HEK293 (cell line): ENCODE measurements at regions not wholly inside any gene's neighbourhood (a gene's known extent, or its start where the extent isn't known, plus 50 kb on each side); places are given as distances from the start of the nearest gene placed in this dataset.

Source experiments
- CTCF ChIA-PET: fragments of 350-600 bp; formaldehyde crosslinking; extraction: SDS; loops from one replicate; lab custom pipeline; 2021; ENCODE audit warnings: antibody characterized with exemption; lab: Yijun Ruan, JAX
- POLR2A ChIA-PET: fragments of 300-600 bp; formaldehyde crosslinking; extraction: SDS; loops from one replicate; lab custom pipeline; 2020; ENCODE audit warnings: antibody characterized with exemption, inconsistent platforms; lab: Yijun Ruan, JAX
- H3K27ac ChIP-seq: fragments of 200-500 bp; sonication (Bioruptor generic); 2 replicates; pipeline ENCODE4 v1.5.1; 2014; ENCODE audit warnings: low read depth, low read length, control low read depth, inconsistent platforms; ENCODE audit errors: extremely low read depth
- H3K36me3 ChIP-seq, 2 experiments: fragments of 200-500 bp in 1 of 2; sonication (Bioruptor generic) in 1 of 2; 1 replicate in 1 of 2; 2 replicates in 1 of 2; pipeline ENCODE4 v1.5.1; 2014 to 2017; ENCODE audit warnings: inconsistent platforms in 2 of 2, low read length in 2 of 2; ENCODE audit not compliant: control insufficient read depth in 2 of 2, insufficient read depth in 1 of 2
- H3K4me1 ChIP-seq: fragments of 200-500 bp; sonication (Bioruptor generic); 2 replicates; pipeline ENCODE4 v1.5.1; 2014; ENCODE audit warnings: mild to moderate bottlenecking, low read length, inconsistent platforms; ENCODE audit not compliant: control insufficient read depth, insufficient read depth
- H3K4me3 ChIP-seq: 2 replicates; pipeline ENCODE4 v1.5.1; 2011; ENCODE audit warnings: low read depth, mild to moderate bottlenecking, control low read depth, low read length, moderate library complexity
- H3K9me3 ChIP-seq: fragments of 200-500 bp; sonication (Bioruptor generic); 2 replicates; pipeline ENCODE4 v1.5.1; 2014; ENCODE audit warnings: low read depth, low read length, inconsistent platforms; ENCODE audit not compliant: control insufficient read depth, insufficient read depth
- EGR2 ChIP-seq: fragments of 450-650 bp; formaldehyde crosslinking; IDR thresholded peaks from 2 replicates; pipeline ENCODE4 v1.5.1; 2016; ENCODE audit warnings: low read depth, missing biosample characterization, missing genetic modification characterization
- SETDB1 ChIP-seq: IDR thresholded peaks from one replicate; pipeline ENCODE4 v1.6.1; 2017; ENCODE audit warnings: mild to moderate bottlenecking, low read length, moderate library complexity, mixed read lengths; ENCODE audit not compliant: insufficient read length
- SP2 ChIP-seq: fragments of 450-650 bp; formaldehyde crosslinking; IDR thresholded peaks from 2 replicates; pipeline ENCODE4 v1.5.1; 2016; ENCODE audit warnings: missing biosample characterization, missing genetic modification characterization
- TRIM28 ChIP-seq: IDR thresholded peaks from 2 replicates; pipeline ENCODE4 v1.6.1; 2011; ENCODE audit warnings: low read length, control low read depth, borderline replicate concordance
- ZNF133 ChIP-seq: fragments of 450-650 bp; formaldehyde crosslinking; IDR thresholded peaks from 2 replicates; pipeline ENCODE4 v1.5.1; 2016; ENCODE audit warnings: missing biosample characterization, missing genetic modification characterization
- ZNF169 ChIP-seq: fragments of 450-650 bp; formaldehyde crosslinking; IDR thresholded peaks from 2 replicates; pipeline ENCODE4 v1.5.1; 2016; ENCODE audit warnings: missing biosample characterization, missing genetic modification characterization
- ZNF175 ChIP-seq: fragments of 450-650 bp; formaldehyde crosslinking; IDR thresholded peaks from 2 replicates; pipeline ENCODE4 v1.5.1; 2016; ENCODE audit warnings: missing biosample characterization, missing genetic modification characterization
- ZNF184 ChIP-seq: fragments of 450-650 bp; IDR thresholded peaks from 2 replicates; pipeline ENCODE4 v1.5.1; 2018; ENCODE audit warnings: missing biosample characterization, mild to moderate bottlenecking, missing genetic modification characterization
- ZNF24 ChIP-seq: fragments of 450-650 bp; formaldehyde crosslinking; IDR thresholded peaks from 2 replicates; pipeline ENCODE4 v1.5.1; 2016; ENCODE audit warnings: missing biosample characterization, missing genetic modification characterization
- ZNF48 ChIP-seq: fragments of 450-650 bp; formaldehyde crosslinking; IDR thresholded peaks from 2 replicates; pipeline ENCODE4 v1.5.1; 2016; ENCODE audit warnings: missing biosample characterization, missing genetic modification characterization
- ZNF544 ChIP-seq: fragments of 450-650 bp; formaldehyde crosslinking; IDR thresholded peaks from 2 replicates; pipeline ENCODE4 v1.5.0; 2017; ENCODE audit warnings: missing biosample characterization, missing genetic modification characterization
- ZNF654 ChIP-seq: fragments of 450-650 bp; formaldehyde crosslinking; IDR thresholded peaks from 2 replicates; pipeline ENCODE4 v1.5.1; 2016; ENCODE audit warnings: low read depth, missing biosample characterization, missing genetic modification characterization
- ZNF660 ChIP-seq: fragments of 450-650 bp; IDR thresholded peaks from 2 replicates; pipeline ENCODE4 v1.5.1; 2018; ENCODE audit warnings: missing biosample characterization, mild to moderate bottlenecking, missing genetic modification characterization
- ZNF664 ChIP-seq: fragments of 450-650 bp; formaldehyde crosslinking; IDR thresholded peaks from 2 replicates; pipeline ENCODE4 v1.5.1; 2016; ENCODE audit warnings: missing biosample characterization, missing genetic modification characterization
- ZNF707 ChIP-seq: fragments of 450-650 bp; formaldehyde crosslinking; IDR thresholded peaks from 2 replicates; pipeline ENCODE4 v1.5.1; 2016; ENCODE audit warnings: missing biosample characterization, missing genetic modification characterization
- ZNF76 ChIP-seq: fragments of 450-650 bp; formaldehyde crosslinking; IDR thresholded peaks from 2 replicates; pipeline ENCODE4; 2016; ENCODE audit warnings: low read depth, missing biosample characterization, missing genetic modification characterization, borderline replicate concordance
- ZNF791 ChIP-seq: fragments of 450-650 bp; formaldehyde crosslinking; IDR thresholded peaks from 2 replicates; pipeline ENCODE4 v1.5.1; 2016; ENCODE audit warnings: missing biosample characterization, missing genetic modification characterization
- TF ChIP-seq, protein P1 (sequence below): fragments of 450-650 bp; formaldehyde crosslinking; IDR thresholded peaks from 2 replicates; pipeline ENCODE4 v1.5.1; 2016; ENCODE audit warnings: missing biosample characterization, missing genetic modification characterization
- TF ChIP-seq, protein P2 (sequence below): fragments of 450-650 bp; formaldehyde crosslinking; IDR thresholded peaks from 2 replicates; pipeline ENCODE4 v1.5.1; 2016; ENCODE audit warnings: missing biosample characterization, missing genetic modification characterization
- TF ChIP-seq, protein P3 (sequence below): sonication (generic); formaldehyde crosslinking; IDR thresholded peaks from 2 replicates; pipeline ENCODE4 v1.8.1; 2022; ENCODE audit warnings: mild to moderate bottlenecking, moderate library complexity, missing genetic modification reagents
- TF ChIP-seq, protein P4 (sequence below): fragments of 450-650 bp; formaldehyde crosslinking; IDR thresholded peaks from 2 replicates; pipeline ENCODE4 v1.5.1; 2016; ENCODE audit warnings: missing biosample characterization, missing genetic modification characterization

DNA sequence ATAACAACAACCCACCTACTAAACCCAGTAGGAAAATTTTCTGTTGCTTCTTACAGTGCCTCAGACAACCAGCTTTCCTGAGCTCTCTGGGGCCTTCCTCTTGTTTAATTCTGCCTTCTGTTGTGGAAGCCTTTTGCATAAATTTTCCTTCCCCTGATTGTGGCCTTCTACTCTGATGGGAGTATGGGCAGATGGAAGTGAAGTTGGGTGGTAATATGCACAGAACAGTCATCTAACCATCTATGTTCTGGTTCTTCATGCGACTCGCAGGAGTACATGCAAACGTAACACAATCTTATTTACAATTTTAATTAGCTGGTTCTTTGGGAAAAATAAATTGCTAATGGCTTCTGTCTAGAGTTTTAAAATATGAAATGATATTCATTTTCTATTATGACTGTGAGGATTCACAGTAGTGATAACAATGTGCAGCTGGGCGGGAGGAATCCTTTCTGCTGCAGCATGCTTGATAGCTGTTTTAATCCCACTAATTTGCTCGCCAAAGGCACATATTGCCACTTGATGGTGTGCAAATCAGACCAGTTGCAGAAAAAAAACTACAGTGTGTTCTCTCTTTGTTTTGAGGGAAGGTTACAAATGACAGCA is 311.5 kb upstream of the ROPN1 start (continued):
- TF ChIP-seq TRIM28: no peak
- TF ChIP-seq, protein P1, sequence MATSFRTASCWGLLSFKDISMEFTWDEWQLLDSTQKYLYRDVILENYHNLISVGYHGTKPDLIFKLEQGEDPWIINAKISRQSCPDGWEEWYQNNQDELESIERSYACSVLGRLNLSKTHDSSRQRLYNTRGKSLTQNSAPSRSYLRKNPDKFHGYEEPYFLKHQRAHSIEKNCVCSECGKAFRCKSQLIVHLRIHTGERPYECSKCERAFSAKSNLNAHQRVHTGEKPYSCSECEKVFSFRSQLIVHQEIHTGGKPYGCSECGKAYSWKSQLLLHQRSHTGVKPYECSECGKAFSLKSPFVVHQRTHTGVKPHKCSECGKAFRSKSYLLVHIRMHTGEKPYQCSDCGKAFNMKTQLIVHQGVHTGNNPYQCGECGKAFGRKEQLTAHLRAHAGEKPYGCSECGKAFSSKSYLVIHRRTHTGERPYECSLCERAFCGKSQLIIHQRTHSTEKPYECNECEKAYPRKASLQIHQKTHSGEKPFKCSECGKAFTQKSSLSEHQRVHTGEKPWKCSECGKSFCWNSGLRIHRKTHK (tag by site-specific recombination): no peak
- no peak for TF ChIP-seq ZNF133 (tag by site-specific recombination)
- TF ChIP-seq ZNF24 (tag by site-specific recombination): no peak
- TF ChIP-seq, protein P2, sequence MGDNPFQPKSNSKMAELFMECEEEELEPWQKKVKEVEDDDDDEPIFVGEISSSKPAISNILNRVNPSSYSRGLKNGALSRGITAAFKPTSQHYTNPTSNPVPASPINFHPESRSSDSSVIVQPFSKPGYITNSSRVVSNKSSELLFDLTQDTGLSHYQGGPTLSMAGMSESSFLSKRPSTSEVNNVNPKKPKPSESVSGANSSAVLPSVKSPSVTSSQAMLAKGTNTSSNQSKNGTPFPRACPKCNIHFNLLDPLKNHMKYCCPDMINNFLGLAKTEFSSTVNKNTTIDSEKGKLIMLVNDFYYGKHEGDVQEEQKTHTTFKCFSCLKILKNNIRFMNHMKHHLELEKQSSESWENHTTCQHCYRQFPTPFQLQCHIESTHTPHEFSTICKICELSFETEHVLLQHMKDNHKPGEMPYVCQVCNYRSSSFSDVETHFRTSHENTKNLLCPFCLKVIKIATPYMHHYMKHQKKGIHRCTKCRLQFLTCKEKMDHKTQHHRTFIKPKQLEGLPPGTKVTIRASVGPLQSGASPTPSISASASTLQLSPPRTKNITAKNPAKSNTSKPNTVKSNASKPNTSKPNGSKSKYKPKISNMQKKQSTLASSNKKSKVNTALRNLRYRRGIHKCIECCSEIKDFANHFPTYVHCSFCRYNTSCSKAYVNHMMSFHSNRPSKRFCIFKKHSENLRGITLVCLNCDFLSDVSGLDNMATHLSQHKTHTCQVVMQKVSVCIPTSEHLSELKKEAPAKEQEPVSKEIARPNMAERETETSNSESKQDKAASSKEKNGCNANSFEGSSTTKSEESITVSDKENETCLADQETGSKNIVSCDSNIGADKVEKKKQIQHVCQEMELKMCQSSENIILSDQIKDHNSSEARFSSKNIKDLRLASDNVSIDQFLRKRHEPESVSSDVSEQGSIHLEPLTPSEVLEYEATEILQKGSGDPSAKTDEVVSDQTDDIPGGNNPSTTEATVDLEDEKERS (tag by site-specific recombination): no peak
- TF ChIP-seq SP2 (tag by site-specific recombination): no peak
- no peak for TF ChIP-seq ZNF664 (tag by site-specific recombination)
- TF ChIP-seq ZNF707: no peak

DNA sequence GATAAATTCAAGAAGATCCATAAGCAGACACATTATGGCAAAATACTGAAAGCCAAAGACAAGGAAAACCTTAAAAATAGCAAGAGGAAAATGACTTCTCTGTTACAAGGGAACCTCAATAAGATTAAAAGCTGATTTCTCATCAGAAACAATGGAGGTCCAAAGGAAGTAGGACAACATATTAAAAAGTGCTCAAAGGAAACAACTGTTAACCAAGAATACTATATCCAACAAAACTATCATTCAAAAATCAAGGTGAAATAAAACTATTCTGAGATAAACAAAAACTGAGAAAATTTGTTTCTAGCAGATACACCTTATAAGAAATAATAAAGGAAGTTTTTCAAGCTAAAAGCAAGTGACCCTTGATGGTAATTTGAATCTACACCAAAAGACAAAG is 314.7 kb upstream of the ROPN1 start:
- POLR2A ChIA-PET: no interaction called here
- TF ChIP-seq ZNF175 (tag by site-specific recombination) (no peak), TRIM28 (peak; percentile 72; the same call in 1 of the 2 replicates), SETDB1 (peak; percentile 93)
- TF ChIP-seq, all 188 proteins: peak for 2
- no peak overlapping the region for H3K27ac ChIP-seq
- no peaks in the 10 kb centered on the region for H3K9me3 ChIP-seq
- H3K4me1 ChIP-seq: no peaks in the 10 kb centered on the region
- CTCF ChIA-PET: no interaction called here
- no peaks in the 10 kb centered on the region for H3K36me3 ChIP-seq
- no peak overlapping the region for H3K4me3 ChIP-seq

DNA sequence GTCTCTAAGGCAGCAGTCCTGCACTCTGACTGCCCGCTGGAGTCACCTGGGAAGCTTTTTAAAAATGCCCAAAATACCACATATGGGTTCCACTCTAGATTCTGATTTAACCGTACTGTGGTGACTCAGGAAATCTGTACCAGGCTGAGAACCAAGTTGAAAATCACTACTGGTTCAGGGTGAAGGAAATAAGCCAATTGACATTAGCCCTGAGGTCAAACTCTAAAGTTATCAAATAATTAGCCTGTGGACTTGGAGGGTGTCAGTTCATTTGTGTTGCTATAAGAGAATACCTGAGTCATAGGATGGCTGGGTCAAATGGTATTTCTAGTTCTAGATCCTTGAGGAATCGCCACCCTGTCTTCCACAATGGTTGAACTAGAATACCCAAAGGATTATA is 321.7 kb upstream of the ROPN1 start:
- CTCF ChIA-PET: no interaction called here
- POLR2A ChIA-PET: no interaction called here
- no peak overlapping the region for H3K27ac ChIP-seq
- H3K4me3 ChIP-seq: no peak overlapping the region
- H3K9me3 ChIP-seq: no peaks in the 10 kb centered on the region
- no peaks in the 10 kb centered on the region for H3K36me3 ChIP-seq
- no peak for TF ChIP-seq ZNF76 (tag by site-specific recombination)
- no peak for TF ChIP-seq ZNF544
- no peak for TF ChIP-seq ZNF48
- no peak for TF ChIP-seq ZNF184 (tag by site-specific recombination)
- no peak for TF ChIP-seq ZNF654 (tag by site-specific recombination)
- TF ChIP-seq ZNF169 (tag by site-specific recombination): no peak
- TF ChIP-seq ZNF791: no peak
- TF ChIP-seq, protein P3, sequence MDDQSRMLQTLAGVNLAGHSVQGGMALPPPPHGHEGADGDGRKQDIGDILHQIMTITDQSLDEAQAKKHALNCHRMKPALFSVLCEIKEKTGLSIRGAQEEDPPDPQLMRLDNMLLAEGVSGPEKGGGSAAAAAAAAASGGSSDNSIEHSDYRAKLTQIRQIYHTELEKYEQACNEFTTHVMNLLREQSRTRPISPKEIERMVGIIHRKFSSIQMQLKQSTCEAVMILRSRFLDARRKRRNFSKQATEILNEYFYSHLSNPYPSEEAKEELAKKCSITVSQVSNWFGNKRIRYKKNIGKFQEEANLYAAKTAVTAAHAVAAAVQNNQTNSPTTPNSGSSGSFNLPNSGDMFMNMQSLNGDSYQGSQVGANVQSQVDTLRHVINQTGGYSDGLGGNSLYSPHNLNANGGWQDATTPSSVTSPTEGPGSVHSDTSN: no peak
- TF ChIP-seq ZNF660: no peak
- no peak for TF ChIP-seq EGR2 (tag by site-specific recombination)
- TF ChIP-seq, protein P4, sequence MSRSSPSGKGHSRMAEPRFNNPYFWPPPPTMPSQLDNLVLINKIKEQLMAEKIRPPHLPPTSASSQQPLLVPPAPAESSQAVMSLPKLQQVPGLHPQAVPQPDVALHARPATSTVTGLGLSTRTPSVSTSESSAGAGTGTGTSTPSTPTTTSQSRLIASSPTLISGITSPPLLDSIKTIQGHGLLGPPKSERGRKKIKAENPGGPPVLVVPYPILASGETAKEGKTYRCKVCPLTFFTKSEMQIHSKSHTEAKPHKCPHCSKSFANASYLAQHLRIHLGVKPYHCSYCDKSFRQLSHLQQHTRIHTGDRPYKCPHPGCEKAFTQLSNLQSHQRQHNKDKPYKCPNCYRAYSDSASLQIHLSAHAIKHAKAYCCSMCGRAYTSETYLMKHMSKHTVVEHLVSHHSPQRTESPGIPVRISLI (tag by site-specific recombination): no peak
- H3K4me1 ChIP-seq: no peaks in the 10 kb centered on the region
